NOMO-1 (cell line): ENCODE measurements at regions not wholly inside any gene's neighbourhood (a gene's known extent, or its start where the extent isn't known, plus 50 kb on each side); places are given as distances from the start of the nearest gene placed in this dataset.

Experiments used
- DNase-seq, 2 experiments: peaks; one replicate each; lab custom pipeline; 2025; ENCODE audit not compliant: unreplicated experiment in 2 of 2; lab: John Stamatoyannopoulos, UW

GRCh38 chr11:41955635-41956400 lies 496.4 kb upstream of the LRRC4C start:
- DNase-seq: no peak

- DNase-seq: no peak
Measured at GRCh38 chr11:41963406-41963805, 504.0 kb upstream of the LRRC4C start.

GRCh38 chr11:41970681-41971080 lies 511.2 kb upstream of the LRRC4C start:
- no peak for DNase-seq

GRCh38 chr11:41971592-41971991 lies 512.1 kb upstream of the LRRC4C start:
- DNase-seq: no peak

GRCh38 chr11:41978945-41979344 lies 519.5 kb upstream of the LRRC4C start:
- DNase-seq: no peak

GRCh38 chr11:41980741-41981140 lies 521.3 kb upstream of the LRRC4C start:
- DNase-seq: no peak

- no peak for DNase-seq
Measured at GRCh38 chr11:41982276-41982675, 522.8 kb upstream of the LRRC4C start.

- DNase-seq: no peak
Measured at GRCh38 chr11:41982975-41983374, 523.5 kb upstream of the LRRC4C start.

- no peak for DNase-seq
Measured at GRCh38 chr11:41983475-41983874, 524.0 kb upstream of the LRRC4C start.

- DNase-seq: no peak
Measured at GRCh38 chr11:41984023-41984422, 524.6 kb upstream of the LRRC4C start.

- DNase-seq: no peak
Measured at GRCh38 chr11:41985799-41986198, 526.3 kb upstream of the LRRC4C start.

GRCh38 chr11:41988951-41989572 lies 529.6 kb upstream of the LRRC4C start:
- no peak for DNase-seq

GRCh38 chr11:41989823-41990380 lies 530.5 kb upstream of the LRRC4C start:
- no peak for DNase-seq

GRCh38 chr11:41996533-41996932 lies 537.1 kb upstream of the LRRC4C start:
- DNase-seq: no peak

- DNase-seq: no peak
Measured at GRCh38 chr11:41997844-41998401, 538.5 kb upstream of the LRRC4C start.

- DNase-seq: no peak
Measured at GRCh38 chr11:41999066-41999465, 539.6 kb upstream of the LRRC4C start.

- no peak for DNase-seq
Measured at GRCh38 chr11:42003801-42004200, 544.3 kb upstream of the LRRC4C start.

- DNase-seq: no peak
Measured at GRCh38 chr11:42006766-42007165, 547.3 kb upstream of the LRRC4C start.

- no peak for DNase-seq
Measured at GRCh38 chr11:42012271-42012670, 552.8 kb upstream of the LRRC4C start.

- DNase-seq: peak in 1 of 2 experiments; percentile 18
Measured at GRCh38 chr11:42013656-42014201, 554.3 kb upstream of the LRRC4C start.

GRCh38 chr11:42021911-42022310 lies 562.5 kb upstream of the LRRC4C start:
- no peak for DNase-seq

GRCh38 chr11:42023267-42023666 lies 563.8 kb upstream of the LRRC4C start:
- DNase-seq: no peak
